Stimulated activated CD4-positive, alpha-beta T cell treated with anti-CD3 and anti-CD28 coated beads, TNF-alpha, amount 100 ng/mL, for 24 hours (primary cell): ENCODE measurements at regions not wholly inside any gene's neighbourhood (a gene's known extent, or its start where the extent isn't known, plus 50 kb on each side); places are given as distances from the start of the nearest gene placed in this dataset.

Experiments used
- DNase-seq, 3 experiments: peaks; one replicate each; pipeline ENCODE4 v3.0.0-alpha.2; 2020; ENCODE audit warnings: low read depth in 3 of 3

GRCh38 chr3:187927565-187927964, 182.3 kb upstream of the BCL6 start:
- no peak for DNase-seq

GRCh38 chr3:187929112-187929816, 184.0 kb upstream of the BCL6 start:
- DNase-seq = peak in 1 of 3 experiments; percentile 24

GRCh38 chr3:187930021-187930420, 184.8 kb upstream of the BCL6 start:
- no peak for DNase-seq

DNA sequence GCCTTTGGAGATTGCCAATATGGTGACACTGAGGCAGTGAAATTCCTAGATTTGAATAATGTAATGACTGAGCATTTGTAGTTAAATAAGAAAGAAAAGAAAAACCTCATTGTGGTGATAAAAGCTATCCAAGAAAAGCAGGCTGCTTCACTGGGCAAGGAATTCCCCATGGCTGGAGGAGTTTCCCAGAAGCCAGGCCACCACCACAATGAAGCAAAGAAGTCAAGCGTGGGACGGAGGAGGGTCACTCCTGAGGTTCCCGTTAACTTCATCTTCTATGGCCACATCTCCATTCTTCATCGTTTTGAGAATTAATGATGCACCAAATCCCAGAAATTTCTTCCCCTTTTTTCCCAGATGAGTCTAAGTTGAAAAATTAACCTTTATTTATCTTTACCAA, 185.8 kb upstream of the BCL6 start:
- DNase-seq = no peak

DNA sequence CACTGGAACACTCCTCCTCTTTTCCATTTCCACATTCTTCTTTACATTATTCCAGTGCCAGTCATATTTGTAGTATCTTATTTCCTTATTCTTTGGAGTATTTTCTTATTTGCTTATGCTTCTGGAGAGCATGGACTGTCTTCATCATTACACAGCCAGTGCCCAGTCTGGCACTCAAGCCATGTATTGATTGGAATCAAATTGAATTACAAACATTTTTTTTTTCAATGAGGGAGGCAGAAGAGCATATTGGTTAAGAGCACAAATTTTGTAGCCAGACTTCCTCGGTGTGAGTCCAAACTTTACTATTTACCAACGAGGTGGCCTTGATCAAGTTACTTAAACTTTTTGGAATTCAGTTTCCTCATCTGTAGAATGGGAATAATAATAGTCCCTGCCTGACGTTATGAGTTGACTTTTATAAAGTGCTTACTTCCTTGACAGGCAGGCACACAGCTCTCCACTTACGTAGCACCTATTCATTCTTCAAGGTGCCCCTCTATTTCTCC, 186.6 kb upstream of the BCL6 start:
- no peak for DNase-seq

GRCh38 chr3:187932530-187932929, 187.3 kb upstream of the BCL6 start:
- no peak for DNase-seq

DNA sequence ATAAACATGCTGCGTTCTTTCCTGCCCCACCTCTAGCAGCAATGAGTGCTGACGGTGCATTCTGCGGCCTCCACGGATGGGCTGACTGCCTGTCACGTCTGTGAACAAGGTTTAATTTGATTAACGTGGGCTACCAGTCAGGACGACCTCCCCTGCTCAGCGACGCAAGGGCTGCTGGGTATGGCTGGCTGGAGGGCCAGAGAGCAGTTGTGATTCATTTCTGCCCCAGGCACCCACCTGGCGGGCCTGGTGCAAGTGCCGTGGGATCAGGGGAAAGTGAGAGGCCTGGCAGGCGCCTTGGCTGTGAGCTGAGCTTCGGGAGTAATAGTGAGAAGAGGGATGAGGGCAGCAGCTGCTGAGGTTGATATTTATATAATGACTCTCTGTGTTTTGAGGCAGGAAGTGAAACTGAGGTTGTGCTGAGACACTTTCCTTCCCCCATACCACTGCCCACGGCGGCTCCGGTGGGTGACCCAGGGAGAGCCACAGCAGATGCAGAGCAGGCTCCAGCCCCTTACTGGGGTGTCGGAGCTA, 190.4 kb upstream of the BCL6 start:
- peak in 1 of 3 experiments; percentile 29 for DNase-seq

DNA sequence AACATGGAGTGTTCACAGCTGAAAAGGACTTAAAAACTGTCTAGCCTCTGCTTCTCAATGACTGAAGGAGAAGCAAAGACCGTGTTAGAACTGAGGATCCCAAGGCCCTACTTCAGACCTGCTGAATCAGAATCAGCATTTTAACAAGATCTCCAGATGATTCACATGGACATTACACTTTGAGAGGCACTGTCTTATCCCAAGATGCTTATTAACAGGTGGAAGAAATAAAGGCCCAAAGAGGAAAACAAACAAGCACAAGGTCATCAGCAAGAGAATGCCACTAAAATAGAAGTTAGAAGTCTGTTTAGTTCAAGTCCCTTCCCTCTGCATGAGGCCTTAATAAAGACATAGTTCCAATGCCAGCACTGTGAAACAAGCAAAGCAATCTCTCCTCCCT, 191.4 kb upstream of the BCL6 start:
- DNase-seq = no peak

DNA sequence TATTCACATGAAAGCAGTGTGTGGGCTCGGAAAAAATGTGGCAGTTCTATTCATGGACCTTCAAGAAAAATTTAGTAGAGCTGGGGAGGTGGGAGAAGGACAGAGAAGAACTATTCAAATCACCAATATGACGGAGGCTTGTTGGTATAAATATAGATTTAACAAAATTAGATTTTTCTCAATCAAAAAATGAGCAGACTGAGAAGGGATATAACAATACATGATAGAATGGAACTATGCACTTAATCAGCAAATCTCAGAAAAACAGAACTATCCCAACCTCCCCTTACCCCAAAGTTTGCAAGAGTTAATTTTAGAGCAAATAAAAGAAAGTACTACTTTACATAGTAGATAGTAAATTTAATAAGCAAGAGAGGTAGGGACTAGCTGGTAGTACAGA, 194.6 kb upstream of the BCL6 start:
- DNase-seq = no peak

- no peak for DNase-seq
Measured at GRCh38 chr3:187941135-187941847, 196.0 kb upstream of the BCL6 start.

- no peak for DNase-seq
Measured at GRCh38 chr3:187941848-187942194, 196.6 kb upstream of the BCL6 start.

DNA sequence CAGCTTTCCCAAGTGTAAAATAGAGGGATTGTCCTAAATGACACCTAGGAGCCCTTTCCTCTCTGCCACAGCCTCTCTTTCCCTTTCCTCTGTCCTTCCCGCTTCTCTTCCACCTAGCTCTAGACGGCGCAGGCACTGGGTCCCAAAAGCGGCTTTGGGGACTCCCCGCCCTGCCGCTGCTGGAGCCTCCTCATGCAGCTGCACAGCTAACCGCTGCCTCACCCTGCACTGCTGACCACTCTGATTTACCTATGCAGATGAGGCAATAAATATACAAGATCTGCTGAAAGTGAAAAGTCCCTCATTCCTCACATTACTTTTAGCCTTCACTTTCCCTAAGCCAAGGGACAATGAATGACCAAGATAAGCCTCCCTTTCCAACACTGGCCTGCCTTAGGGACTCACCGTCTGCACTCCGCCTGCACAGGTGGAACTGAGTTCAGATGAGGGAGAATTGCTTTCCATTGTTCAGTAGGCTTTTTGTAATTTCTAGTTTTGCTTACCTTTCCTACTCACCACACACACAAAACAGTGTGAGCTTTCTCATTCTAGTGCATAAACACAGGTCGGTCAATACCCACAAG, 197.5 kb upstream of the BCL6 start:
- DNase-seq = no peak

- no peak for DNase-seq
Measured at GRCh38 chr3:187943677-187944389, 198.6 kb upstream of the BCL6 start.

GRCh38 chr3:187944390-187945179, 199.3 kb upstream of the BCL6 start:
- DNase-seq = no peak

- DNase-seq = no peak
Measured at GRCh38 chr3:187945374-187945773, 200.1 kb upstream of the BCL6 start.

GRCh38 chr3:187946163-187946691, 201.0 kb upstream of the BCL6 start:
- no peak for DNase-seq

- DNase-seq = no peak
Measured at GRCh38 chr3:187946981-187947380, 201.7 kb upstream of the BCL6 start.

- no peak for DNase-seq
Measured at GRCh38 chr3:187947927-187948682, 202.8 kb upstream of the BCL6 start.

GRCh38 chr3:187949093-187949820, 204.0 kb upstream of the BCL6 start:
- no peak for DNase-seq

- DNase-seq = no peak
Measured at GRCh38 chr3:187950671-187951070, 203.3 kb upstream of the LPP start.
